ENCODE measurements at regions not wholly inside any gene's neighbourhood (a gene's known extent, or its start where the extent isn't known, plus 50 kb on each side); places are given as distances from the start of the nearest gene placed in this dataset.
"Not testable (repeated sequence)": the region's sequence is repeated elsewhere in the genome, so short reads cannot be mapped to it uniquely, and the experiment has no call there.

DNA sequence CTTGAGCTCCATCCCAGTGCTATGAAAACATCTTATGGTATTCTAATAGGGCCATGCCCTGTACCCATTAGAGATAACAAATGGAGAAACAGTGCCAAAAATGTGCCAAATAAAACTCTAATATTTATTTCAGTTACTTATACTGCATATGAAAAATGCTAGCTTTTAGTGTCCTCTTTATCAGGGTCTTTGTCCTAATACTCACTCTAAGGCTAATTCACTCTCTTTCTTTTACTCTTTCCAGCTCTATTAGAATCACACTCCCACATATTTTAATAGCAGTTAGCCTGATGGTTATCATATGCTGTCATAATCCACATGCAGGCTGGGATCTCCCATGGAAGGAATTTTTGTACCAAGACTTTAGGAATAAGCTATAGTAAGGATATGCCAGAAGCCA lies 408.4 kb downstream of the ETV1 start:
- TF ChIP-seq TAF1 (IDR thresholded peaks at IDR 0.05; ENCODE audit: borderline replicate concordance, low read depth, low read length) (no peak), POLR2A (IDR thresholded peaks at IDR 0.05; ENCODE audit: low read depth, low read length) (no peak), POLR2AphosphoS5 (IDR thresholded peaks at IDR 0.05; ENCODE audit: low read depth, low read length) (no peak)
- no peak for DNase-seq (ENCODE audit: insufficient read length)
- FAIRE-seq: no peak

- FAIRE-seq: no peak
- DNase-seq (ENCODE audit: insufficient read length): no peak
- TF ChIP-seq POLR2A (IDR thresholded peaks at IDR 0.05; ENCODE audit: low read depth, low read length): no peak
- no peak for TF ChIP-seq TAF1 (IDR thresholded peaks at IDR 0.05; ENCODE audit: borderline replicate concordance, low read depth, low read length)
- TF ChIP-seq POLR2AphosphoS5 (IDR thresholded peaks at IDR 0.05; ENCODE audit: low read depth, low read length): no peak
Observed at GRCh38 chr7:13593854-13594253, 395.6 kb downstream of the ETV1 start.

- FAIRE-seq (no peak), DNase-seq (ENCODE audit: insufficient read length) (no peak)
- TF ChIP-seq POLR2A (IDR thresholded peaks at IDR 0.05; ENCODE audit: low read depth, low read length) (no peak), POLR2AphosphoS5 (IDR thresholded peaks at IDR 0.05; ENCODE audit: low read depth, low read length) (no peak), TAF1 (IDR thresholded peaks at IDR 0.05; ENCODE audit: borderline replicate concordance, low read depth, low read length) (no peak)
Observed at GRCh38 chr7:13602036-13602435, 387.4 kb downstream of the ETV1 start.

DNA sequence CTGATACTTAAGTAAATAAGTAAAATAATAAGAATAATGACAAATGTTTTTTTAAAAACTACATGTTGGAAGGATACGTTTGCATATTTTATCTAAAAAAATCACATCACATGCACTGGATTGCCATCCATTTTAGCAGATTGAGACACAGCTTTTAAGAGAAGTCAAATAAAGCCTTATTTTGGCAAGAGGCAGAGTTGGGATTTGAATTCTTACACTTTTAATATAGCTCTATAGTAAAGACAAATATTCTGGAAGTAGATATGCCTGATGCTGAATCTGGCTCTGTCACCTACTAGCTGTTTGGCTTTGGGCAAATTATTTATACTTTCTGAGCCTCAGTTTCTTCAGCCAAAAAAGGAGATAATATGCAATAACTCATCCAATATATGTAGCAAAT lies 386.4 kb downstream of the ETV1 start:
- FAIRE-seq (no peak), DNase-seq (ENCODE audit: insufficient read length) (no peak)
- TF ChIP-seq POLR2A (IDR thresholded peaks at IDR 0.05; ENCODE audit: low read depth, low read length) (no peak), POLR2AphosphoS5 (IDR thresholded peaks at IDR 0.05; ENCODE audit: low read depth, low read length) (no peak), TAF1 (IDR thresholded peaks at IDR 0.05; ENCODE audit: borderline replicate concordance, low read depth, low read length) (no peak)

- DNase-seq (ENCODE audit: insufficient read length) (no peak), FAIRE-seq (no peak)
- no peak for TF ChIP-seq POLR2AphosphoS5 (IDR thresholded peaks at IDR 0.05; ENCODE audit: low read depth, low read length)
- no peak for TF ChIP-seq TAF1 (IDR thresholded peaks at IDR 0.05; ENCODE audit: borderline replicate concordance, low read depth, low read length)
- TF ChIP-seq POLR2A (IDR thresholded peaks at IDR 0.05; ENCODE audit: low read depth, low read length): no peak
Observed at GRCh38 chr7:13603661-13604060, 385.8 kb downstream of the ETV1 start.

DNA sequence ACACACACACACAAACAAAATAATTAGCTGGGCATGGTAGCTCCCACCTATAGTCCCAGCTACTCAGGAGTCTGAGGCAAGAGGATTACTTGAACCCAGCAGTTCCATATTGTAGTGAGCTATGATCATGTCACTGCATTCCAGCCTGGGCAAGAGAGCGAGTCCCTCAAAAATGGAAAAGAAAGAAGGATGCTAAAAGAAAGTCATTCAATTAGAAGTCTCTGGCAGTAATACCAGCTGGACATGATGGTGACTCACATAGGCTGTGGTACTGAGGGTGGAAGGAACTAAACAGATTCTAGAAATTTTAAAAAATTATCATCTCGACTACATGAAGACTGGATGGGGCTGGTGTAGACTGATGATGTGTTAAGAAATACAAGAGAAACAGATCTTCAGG lies 385.3 kb downstream of the ETV1 start:
- no peak for DNase-seq (ENCODE audit: insufficient read length)
- TF ChIP-seq TAF1 (IDR thresholded peaks at IDR 0.05; ENCODE audit: borderline replicate concordance, low read depth, low read length): no peak
- TF ChIP-seq POLR2AphosphoS5 (IDR thresholded peaks at IDR 0.05; ENCODE audit: low read depth, low read length): no peak
- TF ChIP-seq POLR2A (IDR thresholded peaks at IDR 0.05; ENCODE audit: low read depth, low read length): no peak
- FAIRE-seq: no peak

- TF ChIP-seq TAF1 (IDR thresholded peaks at IDR 0.05; ENCODE audit: borderline replicate concordance, low read depth, low read length) (no peak), POLR2AphosphoS5 (IDR thresholded peaks at IDR 0.05; ENCODE audit: low read depth, low read length) (no peak), POLR2A (IDR thresholded peaks at IDR 0.05; ENCODE audit: low read depth, low read length) (no peak)
- FAIRE-seq: no peak
- DNase-seq (ENCODE audit: insufficient read length): no peak
Observed at GRCh38 chr7:13610372-13610771, 379.1 kb downstream of the ETV1 start.

GRCh38 chr7:13615679-13616078 lies 373.8 kb downstream of the ETV1 start:
- DNase-seq (ENCODE audit: insufficient read length) (no peak), FAIRE-seq (no peak)
- no peak for TF ChIP-seq POLR2A (IDR thresholded peaks at IDR 0.05; ENCODE audit: low read depth, low read length)
- no peak for TF ChIP-seq POLR2AphosphoS5 (IDR thresholded peaks at IDR 0.05; ENCODE audit: low read depth, low read length)
- no peak for TF ChIP-seq TAF1 (IDR thresholded peaks at IDR 0.05; ENCODE audit: borderline replicate concordance, low read depth, low read length)

DNA sequence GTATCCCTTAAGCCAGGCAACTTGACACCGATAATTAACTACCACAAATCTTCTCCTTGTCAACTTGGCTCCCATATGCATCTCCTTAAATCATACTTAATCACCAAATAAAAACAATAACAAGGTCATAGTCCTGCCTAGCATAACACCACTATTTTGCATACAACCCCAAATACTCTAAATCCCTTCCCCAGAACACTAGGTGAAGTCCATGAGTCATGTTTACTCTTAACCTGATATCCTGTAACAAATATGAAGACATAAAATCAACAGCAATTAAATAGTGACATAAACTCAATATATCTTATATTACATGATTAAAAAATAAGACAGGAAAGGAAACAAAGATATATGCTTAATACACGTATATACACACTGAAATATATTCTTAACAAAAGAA lies 362.0 kb downstream of the ETV1 start:
- TF ChIP-seq POLR2AphosphoS5 (IDR thresholded peaks at IDR 0.05; ENCODE audit: low read depth, low read length) (no peak), TAF1 (IDR thresholded peaks at IDR 0.05; ENCODE audit: borderline replicate concordance, low read depth, low read length) (no peak), POLR2A (IDR thresholded peaks at IDR 0.05; ENCODE audit: low read depth, low read length) (no peak)
- FAIRE-seq (no peak), DNase-seq (ENCODE audit: insufficient read length) (no peak)

DNA sequence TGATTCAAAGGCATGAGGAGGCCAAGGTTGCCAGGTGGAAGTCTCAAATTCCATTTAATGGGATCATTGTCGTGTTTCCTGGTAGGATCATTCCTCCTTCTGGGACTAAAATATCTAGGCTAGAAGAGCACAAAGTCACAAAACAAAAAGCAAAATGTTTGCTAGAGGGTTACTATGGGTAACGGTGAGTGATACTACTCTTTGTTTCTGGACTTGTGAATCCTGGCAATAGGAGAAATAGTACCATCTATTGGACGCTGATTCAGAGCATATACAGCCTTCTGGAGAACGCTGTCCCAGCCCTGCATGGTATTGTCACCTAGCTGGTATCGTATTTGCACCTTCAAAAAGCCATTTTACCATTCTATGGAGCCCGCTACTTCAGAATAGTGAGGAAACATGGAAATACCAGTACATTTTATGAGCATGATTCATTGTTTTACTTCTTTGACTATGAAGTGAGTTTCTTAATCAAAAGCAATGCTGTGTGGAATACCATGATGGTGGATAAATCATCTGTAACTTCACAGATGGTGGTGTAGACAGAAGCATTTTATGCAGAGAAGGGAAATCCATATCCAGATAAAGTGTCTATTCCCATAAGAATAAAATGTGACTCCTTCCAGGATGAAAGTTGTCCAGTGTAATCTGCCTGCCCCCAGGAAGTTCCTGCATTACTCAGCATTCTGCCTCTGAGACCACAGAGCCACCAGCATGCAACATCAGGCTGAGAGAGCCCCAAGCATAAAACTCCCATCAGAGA lies 361.0 kb downstream of the ETV1 start:
- no peak for FAIRE-seq
- TF ChIP-seq TAF1 (IDR thresholded peaks at IDR 0.05; ENCODE audit: borderline replicate concordance, low read depth, low read length) (no peak), POLR2AphosphoS5 (IDR thresholded peaks at IDR 0.05; ENCODE audit: low read depth, low read length) (no peak), POLR2A (IDR thresholded peaks at IDR 0.05; ENCODE audit: low read depth, low read length) (no peak)
- DNase-seq (ENCODE audit: insufficient read length): no peak

DNA sequence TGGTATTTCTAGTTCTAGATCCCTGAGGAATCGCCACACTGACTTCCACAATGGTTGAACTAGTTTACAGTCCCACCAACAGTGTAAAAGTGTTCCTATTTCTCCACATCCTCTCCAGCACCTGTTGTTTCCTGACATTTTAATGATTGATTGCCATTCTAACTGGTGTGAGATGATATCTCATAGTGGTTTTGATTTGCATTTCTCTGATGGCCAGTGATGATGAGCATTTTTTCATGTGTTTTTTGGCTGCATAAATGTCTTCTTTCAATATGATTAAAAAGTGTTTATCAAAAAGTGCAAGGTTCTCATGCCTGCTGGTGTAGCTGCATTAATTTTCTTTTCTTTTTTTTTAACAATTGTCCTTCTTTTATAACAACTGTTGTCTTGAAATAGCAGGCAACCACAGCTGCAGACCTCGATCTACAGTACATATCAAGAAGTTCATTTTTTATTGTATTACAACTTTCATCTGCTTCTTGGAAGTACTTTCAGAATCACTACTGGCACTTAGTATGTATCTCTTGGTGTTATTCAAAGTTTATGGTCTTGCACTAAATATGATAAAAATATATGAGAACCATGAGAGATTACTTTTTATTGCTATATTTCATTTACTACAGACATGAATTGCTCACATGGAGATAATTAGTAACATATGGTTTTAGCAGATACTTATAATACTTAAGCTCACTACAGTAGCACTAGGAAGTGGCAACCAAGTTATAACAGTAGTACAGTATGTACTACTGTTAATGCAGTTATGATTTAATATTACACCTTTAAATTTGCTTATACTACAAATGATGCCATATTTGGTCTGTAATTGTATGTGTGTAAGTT lies 358.0 kb downstream of the ETV1 start:
- not testable (repeated sequence) for FAIRE-seq; DNase-seq (ENCODE audit: insufficient read length)

DNA sequence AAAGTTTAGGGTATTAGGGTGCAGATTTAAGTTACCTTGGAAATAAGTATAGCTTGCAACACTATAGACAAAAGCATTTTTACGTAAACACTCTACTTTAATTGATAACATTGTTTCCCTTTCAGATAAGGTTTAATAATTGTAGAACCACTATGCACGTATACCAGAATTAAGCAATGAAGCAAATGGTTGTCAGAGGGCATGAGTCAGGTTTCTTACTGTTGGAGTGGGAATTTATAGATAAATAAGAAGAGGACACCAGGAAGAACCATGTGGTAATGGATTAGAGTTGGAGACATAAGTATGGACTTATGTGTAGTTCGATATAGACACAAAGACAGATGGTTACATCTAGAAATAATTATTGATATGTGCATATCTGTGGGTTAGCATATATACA lies 355.6 kb downstream of the ETV1 start:
- DNase-seq (ENCODE audit: insufficient read length) (no peak), FAIRE-seq (no peak)

More for the DNA sequence above, 355.6 kb downstream of the ETV1 start:
- TF ChIP-seq TAF1 (IDR thresholded peaks at IDR 0.05; ENCODE audit: borderline replicate concordance, low read depth, low read length) (no peak), POLR2AphosphoS5 (IDR thresholded peaks at IDR 0.05; ENCODE audit: low read depth, low read length) (no peak), POLR2A (IDR thresholded peaks at IDR 0.05; ENCODE audit: low read depth, low read length) (no peak)

All from GM12892 (cell line).